Immature natural killer cell (primary cell): ENCODE measurements at regions not wholly inside any gene's neighbourhood (a gene's known extent, or its start where the extent isn't known, plus 50 kb on each side); places are given as distances from the start of the nearest gene placed in this dataset.

ENCODE experiments used
- DNase-seq, 3 donors: peaks; one replicate each; pipeline ENCODE4 v3.0.0; 2022; ENCODE audit warnings: mixed read lengths in 1 of 3
- H3K27ac Mint-ChIP-seq, 6 donors: one replicate each; pipeline ENCODE4 v1.8.0; 2020; ENCODE audit warnings: mixed read lengths in 6 of 6, mild to moderate bottlenecking in 5 of 6, inconsistent platforms in 4 of 6, moderate library complexity in 3 of 6
- H3K27me3 Mint-ChIP-seq, 3 donors: one replicate each; pipeline ENCODE4 v1.8.0; 2020 to 2021; ENCODE audit warnings: low read depth in 3 of 3, mild to moderate bottlenecking in 3 of 3, mixed read lengths in 3 of 3, moderate library complexity in 3 of 3, inconsistent platforms in 1 of 3
- H3K36me3 Mint-ChIP-seq, 3 donors: one replicate each; pipeline ENCODE4 v1.8.0; 2020; ENCODE audit warnings: mixed read lengths in 3 of 3, inconsistent platforms in 2 of 3, mild to moderate bottlenecking in 2 of 3
- H3K4me1 Mint-ChIP-seq, 2 donors: one replicate each; pipeline ENCODE4 v1.8.0; 2020; ENCODE audit warnings: inconsistent platforms in 2 of 2, mild to moderate bottlenecking in 2 of 2, mixed read lengths in 2 of 2, moderate library complexity in 1 of 2
- H3K4me3 Mint-ChIP-seq, 5 donors: one replicate each; pipeline ENCODE4 v1.8.0; 2020; ENCODE audit warnings: mild to moderate bottlenecking in 5 of 5, mixed read lengths in 5 of 5, inconsistent platforms in 3 of 5, moderate library complexity in 3 of 5
- H3K9me3 Mint-ChIP-seq, 6 donors: one replicate each; pipeline ENCODE4 v1.8.0; 2020; ENCODE audit warnings: mild to moderate bottlenecking in 6 of 6, mixed read lengths in 6 of 6, inconsistent platforms in 4 of 6, moderate library complexity in 3 of 6

DNA sequence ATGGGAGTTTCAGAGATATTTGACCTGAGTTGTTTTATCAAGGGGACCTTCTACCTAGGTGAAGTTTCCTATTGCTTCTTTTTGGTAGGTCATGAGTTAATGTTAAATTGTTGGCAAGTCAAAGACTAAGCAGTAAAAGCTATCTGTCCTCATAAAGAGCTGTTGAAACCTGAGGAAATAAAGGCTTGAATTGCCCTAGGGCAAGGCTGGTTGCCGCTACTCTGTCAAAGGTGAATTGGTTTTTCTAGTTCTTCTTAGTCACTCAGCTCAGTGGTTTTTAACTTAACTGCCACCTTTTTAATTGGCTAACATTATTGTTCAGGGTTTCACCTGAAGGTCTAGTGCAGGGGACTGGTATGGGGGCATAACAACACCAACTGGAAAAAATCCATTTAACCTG lies 441.6 kb upstream of the FBXO33 start:
- Mint-ChIP-seq H3K9me3 (peaks cover 0 to 8% (median 2%) of the 10 kb centered on the region in 6 donors), H3K27me3 (peaks cover 1 to 2% (median 1%) of the 10 kb centered on the region in 3 donors), H3K4me1 (no peaks in the 10 kb centered on the region), H3K4me3 (no peak overlapping the region), H3K36me3 (no peaks in the 10 kb centered on the region), H3K27ac (no peak overlapping the region)
- DNase-seq = no peak

DNA sequence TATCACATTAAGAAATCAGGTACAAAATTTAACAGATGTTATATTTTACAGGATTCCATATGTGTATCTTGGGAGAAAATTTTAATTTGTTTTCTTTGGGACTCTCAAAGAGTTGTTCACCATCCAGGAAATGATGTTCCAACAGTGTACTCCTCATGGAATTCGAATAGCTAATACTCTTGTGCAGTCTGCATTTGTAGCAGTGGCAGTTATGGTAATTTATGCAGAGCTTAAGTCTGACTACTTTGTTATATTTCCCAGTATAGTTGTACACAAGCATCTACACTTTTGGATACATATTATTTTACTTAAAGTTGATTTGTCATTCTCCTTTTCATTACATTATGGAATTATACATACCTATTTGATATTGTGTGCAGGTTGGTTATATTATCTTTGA lies 436.7 kb upstream of the FBXO33 start:
- Mint-ChIP-seq H3K36me3 (no peaks in the 10 kb centered on the region), H3K4me1 (no peaks in the 10 kb centered on the region), H3K27ac (no peak overlapping the region), H3K27me3 (peaks cover 0 to 1% (median 0%) of the 10 kb centered on the region in 3 donors), H3K9me3 (peaks cover 0 to 11% (median 2%) of the 10 kb centered on the region in 6 donors), H3K4me3 (no peak overlapping the region)
- DNase-seq = no peak

DNA sequence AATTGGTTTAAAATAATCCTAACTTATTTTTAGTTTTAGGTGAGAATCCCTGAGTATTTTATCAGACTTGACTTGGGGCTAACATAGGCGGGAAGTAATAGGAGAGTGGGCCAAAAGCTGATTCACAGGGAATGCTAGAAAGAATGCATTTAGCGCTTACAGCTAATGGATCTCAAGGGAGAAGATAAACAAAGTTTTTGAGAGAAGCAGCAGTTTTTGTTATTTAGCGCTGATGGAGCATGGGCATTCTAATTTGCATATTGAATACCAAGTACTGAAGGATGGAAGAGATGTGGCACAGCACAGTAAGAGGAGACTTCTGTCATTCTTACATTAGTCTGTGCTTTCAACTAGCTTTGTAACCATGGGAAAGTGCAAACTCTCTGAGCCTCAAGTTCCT lies 436.0 kb upstream of the FBXO33 start:
- peaks cover 0 to 1% (median 0%) of the 10 kb centered on the region in 3 donors for H3K27me3 Mint-ChIP-seq
- DNase-seq = no peak
- H3K9me3 Mint-ChIP-seq = peaks cover under 1 to 6% (median 2%) of the 10 kb centered on the region in 6 donors
- H3K4me3 Mint-ChIP-seq = no peak overlapping the region
- no peaks in the 10 kb centered on the region for H3K4me1 Mint-ChIP-seq
- H3K27ac Mint-ChIP-seq = no peak overlapping the region
- no peaks in the 10 kb centered on the region for H3K36me3 Mint-ChIP-seq

GRCh38 chr14:39863441-39863840 lies 431.2 kb upstream of the FBXO33 start:
- Mint-ChIP-seq H3K4me3 (no peak overlapping the region), H3K27me3 (peaks cover 0 to 1% (median 0%) of the 10 kb centered on the region in 3 donors), H3K4me1 (no peaks in the 10 kb centered on the region), H3K27ac (no peak overlapping the region), H3K36me3 (no peaks in the 10 kb centered on the region), H3K9me3 (peaks cover 0 to 18% (median 7%) of the 10 kb centered on the region in 6 donors)
- DNase-seq = no peak

DNA sequence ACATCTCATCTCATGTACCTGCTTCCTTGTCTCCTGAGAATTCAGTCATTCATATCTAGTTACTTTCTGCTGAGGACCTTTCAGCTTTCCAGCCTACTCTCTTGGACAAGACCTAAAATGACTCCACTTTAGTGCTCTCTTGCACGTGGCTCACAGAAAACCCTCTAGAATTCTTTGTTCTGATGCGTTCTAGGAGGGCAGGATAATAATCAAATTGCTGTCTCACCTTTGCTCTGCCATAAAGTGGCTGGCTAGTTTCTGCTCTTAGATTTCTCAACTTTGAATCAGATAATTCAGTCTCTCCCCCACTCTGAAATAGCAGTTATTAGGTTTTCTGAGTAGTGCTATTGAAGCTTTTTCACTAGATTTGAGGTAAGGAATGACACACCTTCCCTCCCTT lies 429.5 kb upstream of the FBXO33 start:
- Mint-ChIP-seq H3K9me3 (peaks cover 0 to 22% (median 8%) of the 10 kb centered on the region in 6 donors), H3K27me3 (peaks cover 0 to 1% (median 0%) of the 10 kb centered on the region in 3 donors), H3K36me3 (no peaks in the 10 kb centered on the region), H3K27ac (no peak overlapping the region), H3K4me1 (no peaks in the 10 kb centered on the region), H3K4me3 (no peak overlapping the region)
- DNase-seq = no peak

GRCh38 chr14:39861229-39861600 lies 429.0 kb upstream of the FBXO33 start:
- no peak overlapping the region for H3K4me3 Mint-ChIP-seq

DNA sequence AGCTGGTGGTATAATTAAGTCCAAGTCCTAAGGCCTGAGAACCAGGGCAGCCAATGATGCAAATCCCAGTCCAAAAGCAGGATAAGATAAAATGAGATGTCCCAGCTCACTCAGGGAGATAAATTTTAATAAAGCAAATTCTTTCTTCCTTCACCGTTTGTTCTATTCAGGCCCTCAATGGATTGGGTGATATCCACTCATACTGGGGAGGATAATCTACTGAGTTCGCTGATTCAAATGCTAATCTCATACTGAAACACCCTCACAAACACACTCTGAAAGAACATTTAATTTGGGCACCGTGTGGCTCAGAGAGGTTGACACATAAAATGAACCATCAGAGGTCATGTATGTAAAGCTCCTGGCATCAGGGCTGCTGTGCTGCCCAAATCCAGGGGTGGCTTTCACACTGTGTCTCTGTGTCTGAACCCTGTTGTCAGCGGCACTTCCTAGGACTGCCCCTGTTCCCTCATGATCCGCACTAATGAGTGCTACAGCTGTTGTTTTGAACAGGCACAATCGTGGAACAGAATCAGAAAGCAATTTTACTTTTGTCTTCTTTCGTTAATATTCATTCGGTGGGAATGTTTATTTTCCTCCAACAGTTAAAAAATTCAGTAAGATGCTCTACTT lies 428.5 kb upstream of the FBXO33 start:
- Mint-ChIP-seq H3K27me3 (peaks cover 0 to 1% (median 0%) of the 10 kb centered on the region in 3 donors), H3K4me1 (no peaks in the 10 kb centered on the region), H3K9me3 (peaks cover 0 to 26% (median 8%) of the 10 kb centered on the region in 6 donors), H3K27ac (no peak overlapping the region), H3K4me3 (no peak overlapping the region), H3K36me3 (no peaks in the 10 kb centered on the region)
- DNase-seq = no peak

More at GRCh38 chr14:39861229-39861600, 429.0 kb upstream of the FBXO33 start:
- no peak for DNase-seq
- Mint-ChIP-seq H3K36me3 (no peaks in the 10 kb centered on the region), H3K27me3 (peaks cover 0 to 1% (median 0%) of the 10 kb centered on the region in 3 donors), H3K27ac (no peak overlapping the region), H3K4me1 (no peaks in the 10 kb centered on the region), H3K9me3 (peaks cover 0 to 22% (median 8%) of the 10 kb centered on the region in 6 donors)

DNA sequence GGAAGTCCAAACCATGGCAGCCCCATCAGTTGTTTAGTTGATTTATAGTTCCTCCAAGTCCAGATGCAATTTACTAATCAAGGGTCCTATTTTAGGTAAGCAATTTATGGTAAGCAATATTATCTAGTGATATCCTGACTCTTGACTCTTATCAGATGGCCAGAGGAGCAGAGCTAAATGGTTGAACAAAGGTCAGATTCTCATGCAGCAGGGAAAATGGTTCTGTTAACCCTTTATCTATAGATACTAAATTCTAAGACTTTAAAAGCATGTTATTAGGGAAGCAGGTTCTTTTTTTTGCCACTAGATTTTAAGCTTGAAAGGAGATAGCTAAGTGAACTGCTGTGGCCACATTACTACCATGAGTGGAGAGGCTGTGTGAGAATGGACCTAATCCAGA lies 427.1 kb upstream of the FBXO33 start:
- H3K4me1 Mint-ChIP-seq = no peaks in the 10 kb centered on the region
- H3K36me3 Mint-ChIP-seq = no peaks in the 10 kb centered on the region
- peaks cover 3 to 28% (median 8%) of the 10 kb centered on the region in 6 donors for H3K9me3 Mint-ChIP-seq
- no peak for DNase-seq
- H3K27me3 Mint-ChIP-seq = peaks cover 0 to 4% (median 0%) of the 10 kb centered on the region in 3 donors
- H3K4me3 Mint-ChIP-seq = no peak overlapping the region
- H3K27ac Mint-ChIP-seq = no peak overlapping the region

GRCh38 chr14:39857376-39858055 lies 425.3 kb upstream of the FBXO33 start:
- no peaks in the 10 kb centered on the region for H3K4me1 Mint-ChIP-seq
- H3K36me3 Mint-ChIP-seq = no peaks in the 10 kb centered on the region
- no peak overlapping the region for H3K4me3 Mint-ChIP-seq
- H3K27ac Mint-ChIP-seq = no peak overlapping the region
- no peak for DNase-seq
- H3K9me3 Mint-ChIP-seq = peaks cover 2 to 21% (median 6%) of the 10 kb centered on the region in 6 donors
- peaks cover 0 to 4% (median 0%) of the 10 kb centered on the region in 3 donors for H3K27me3 Mint-ChIP-seq

GRCh38 chr14:39853441-39853840 lies 421.2 kb upstream of the FBXO33 start:
- H3K4me3 Mint-ChIP-seq = no peak overlapping the region
- no peak for DNase-seq
- peaks cover 0 to 17% (median 4%) of the 10 kb centered on the region in 6 donors for H3K9me3 Mint-ChIP-seq
- no peaks in the 10 kb centered on the region for H3K4me1 Mint-ChIP-seq
- H3K36me3 Mint-ChIP-seq = no peaks in the 10 kb centered on the region
- H3K27ac Mint-ChIP-seq = no peak overlapping the region
- peaks cover 0 to 3% (median 0%) of the 10 kb centered on the region in 3 donors for H3K27me3 Mint-ChIP-seq

GRCh38 chr14:39851202-39851601 lies 419.0 kb upstream of the FBXO33 start:
- Mint-ChIP-seq H3K27ac (no peak overlapping the region), H3K27me3 (peaks cover 0 to 3% (median 0%) of the 10 kb centered on the region in 3 donors), H3K4me1 (no peaks in the 10 kb centered on the region), H3K4me3 (no peak overlapping the region), H3K9me3 (peaks cover 0 to 12% (median 1%) of the 10 kb centered on the region in 6 donors), H3K36me3 (no peaks in the 10 kb centered on the region)
- DNase-seq = no peak

- DNase-seq = no peak
- Mint-ChIP-seq H3K36me3 (no peaks in the 10 kb centered on the region), H3K27me3 (no peaks in the 10 kb centered on the region), H3K27ac (no peak overlapping the region), H3K4me1 (no peaks in the 10 kb centered on the region), H3K9me3 (peaks cover 0 to 8% (median 3%) of the 10 kb centered on the region in 6 donors), H3K4me3 (no peak overlapping the region)
Observed at GRCh38 chr14:39847852-39848251, 415.6 kb upstream of the FBXO33 start.

DNA sequence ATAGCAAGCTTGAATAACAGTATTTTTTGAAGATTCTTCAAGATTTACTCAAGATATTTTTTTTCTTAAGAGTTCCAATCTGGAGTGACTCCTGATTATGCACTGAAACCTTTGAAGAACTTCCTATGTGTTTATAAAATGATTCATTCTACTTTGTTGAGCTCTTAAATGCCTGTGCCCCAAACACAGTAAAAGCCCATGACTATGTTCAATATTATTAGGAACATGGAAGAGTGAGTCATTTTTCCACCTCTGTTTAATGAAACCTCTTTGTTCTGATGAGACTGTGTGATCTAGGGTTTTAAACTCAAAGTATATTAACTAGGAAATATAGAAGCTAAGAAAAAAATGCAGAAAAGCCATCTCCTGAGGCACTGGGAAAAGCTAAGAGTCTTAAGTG lies 415.0 kb upstream of the FBXO33 start:
- Mint-ChIP-seq H3K9me3 (peaks cover 0 to 9% (median 3%) of the 10 kb centered on the region in 6 donors), H3K36me3 (no peaks in the 10 kb centered on the region), H3K4me3 (no peak overlapping the region), H3K27me3 (no peaks in the 10 kb centered on the region), H3K27ac (no peak overlapping the region), H3K4me1 (no peaks in the 10 kb centered on the region)
- no peak for DNase-seq

DNA sequence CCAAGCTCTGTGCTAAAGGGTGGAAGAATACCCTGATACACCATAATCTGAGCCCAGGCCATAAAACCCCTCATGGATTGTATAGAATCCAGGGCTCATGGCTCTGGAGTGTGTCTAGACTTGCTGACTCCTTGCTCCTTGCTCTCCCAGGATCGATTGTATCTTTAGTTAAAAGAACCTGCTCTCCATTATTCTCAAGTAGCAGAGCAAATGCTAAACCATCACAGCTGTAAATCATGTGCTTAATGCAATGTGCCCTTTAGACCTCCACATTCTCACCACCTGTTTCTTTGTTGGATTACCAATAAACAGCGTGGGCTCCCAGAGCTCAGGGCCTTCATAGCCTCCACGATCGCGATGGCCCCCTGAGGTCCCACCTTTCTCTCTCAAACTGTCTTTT lies 411.6 kb upstream of the FBXO33 start:
- Mint-ChIP-seq H3K9me3 (peaks cover 0 to 12% (median 5%) of the 10 kb centered on the region in 6 donors), H3K36me3 (no peaks in the 10 kb centered on the region), H3K4me1 (no peaks in the 10 kb centered on the region), H3K27ac (no peak overlapping the region), H3K27me3 (no peaks in the 10 kb centered on the region), H3K4me3 (no peak overlapping the region)
- no peak for DNase-seq
